Globus pallidus (tissue), 1 donor: ENCODE measurements at regions not wholly inside any gene's neighbourhood (a gene's known extent, or its start where the extent isn't known, plus 50 kb on each side); places are given as distances from the start of the nearest gene placed in this dataset.
A peak's percentile ranks its signal among the peaks of the same experiment; 100 is the strongest.
"Not testable (repeated sequence)": the region's sequence is repeated elsewhere in the genome, so short reads cannot be mapped to it uniquely, and the experiment has no call there.

Source experiments
- DNase-seq: peaks from one replicate; pipeline ENCODE4 v3.0.0-alpha.2; 2015; ENCODE audit warnings: low spot score

DNA sequence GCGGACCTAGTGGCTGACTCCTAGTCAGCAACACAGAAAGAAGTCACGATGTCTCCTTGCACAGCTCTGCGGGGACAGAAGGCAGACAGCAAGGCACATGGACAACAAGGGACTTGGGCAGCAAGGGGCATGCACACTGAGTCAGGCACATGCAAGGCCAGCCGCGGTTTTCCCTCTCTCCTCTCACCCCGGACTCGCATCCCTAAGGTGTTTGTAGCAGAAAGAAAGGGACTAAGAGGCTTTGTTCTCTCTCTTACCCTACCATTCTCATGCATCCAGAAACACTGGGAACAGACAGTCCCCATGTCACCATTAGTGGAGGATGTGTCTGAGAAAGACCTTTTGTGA is 193.3 kb upstream of the PHF14 start:
- DNase-seq = no peak

DNA sequence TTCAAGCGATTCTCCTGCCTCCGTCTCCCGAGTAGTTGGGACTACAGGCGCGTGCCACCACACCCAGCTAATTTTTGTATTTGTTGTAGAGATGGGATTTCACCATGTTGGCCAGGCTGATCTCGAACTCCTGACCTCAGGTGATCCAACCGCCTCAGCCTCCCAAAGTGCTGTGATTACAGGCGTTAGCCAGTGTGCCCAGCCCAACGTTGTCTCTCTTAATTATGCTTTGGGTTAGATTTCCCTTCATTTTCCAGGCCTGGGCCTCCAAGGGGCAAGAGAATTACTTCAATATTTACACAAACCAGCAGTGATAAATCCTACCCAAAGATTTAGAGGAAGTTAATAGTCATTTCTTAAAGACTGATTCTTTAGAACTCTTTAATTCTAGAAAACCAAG is 186.7 kb upstream of the PHF14 start:
- DNase-seq = not testable (repeated sequence)

GRCh38 chr7:10789170-10789569 is 184.5 kb upstream of the PHF14 start:
- DNase-seq = no peak

- no peak for DNase-seq
Observed at GRCh38 chr7:10790910-10791309, 182.8 kb upstream of the PHF14 start.

DNA sequence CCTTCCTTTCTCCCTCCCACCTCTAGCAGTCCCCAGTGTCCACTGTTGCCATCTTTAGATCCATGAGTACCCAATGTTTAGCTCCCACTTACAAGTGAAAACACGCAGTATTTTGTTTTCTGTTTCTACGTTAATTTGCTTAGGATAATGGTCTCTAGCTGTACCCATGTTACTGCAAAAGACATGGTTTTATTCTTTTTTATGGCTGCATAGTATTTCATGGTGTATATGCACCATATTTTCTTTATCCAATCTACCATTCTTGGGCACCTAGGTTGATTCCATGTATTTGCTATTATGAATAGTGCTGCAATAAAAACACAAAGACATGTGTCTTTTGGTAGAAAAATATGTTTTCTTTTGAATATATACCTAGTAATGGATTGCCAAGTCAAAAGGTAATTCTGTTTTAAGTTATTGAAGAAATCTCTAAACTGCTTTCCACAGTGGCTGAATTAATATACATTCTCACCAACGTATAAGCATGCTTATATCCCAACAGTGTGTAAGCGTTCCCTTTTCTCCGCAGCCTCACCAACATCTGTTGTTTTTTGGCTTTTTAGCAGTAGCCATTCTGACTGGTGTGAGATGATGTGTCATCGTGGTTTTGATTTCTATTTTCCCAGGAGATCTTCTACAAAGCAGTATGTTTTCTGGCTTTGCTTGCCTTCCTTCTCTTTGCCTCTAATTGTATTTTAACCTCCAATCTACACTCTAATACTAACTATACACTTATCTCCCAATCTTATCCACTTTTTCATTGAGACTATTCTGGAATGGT is 179.5 kb upstream of the PHF14 start:
- no peak for DNase-seq

DNA sequence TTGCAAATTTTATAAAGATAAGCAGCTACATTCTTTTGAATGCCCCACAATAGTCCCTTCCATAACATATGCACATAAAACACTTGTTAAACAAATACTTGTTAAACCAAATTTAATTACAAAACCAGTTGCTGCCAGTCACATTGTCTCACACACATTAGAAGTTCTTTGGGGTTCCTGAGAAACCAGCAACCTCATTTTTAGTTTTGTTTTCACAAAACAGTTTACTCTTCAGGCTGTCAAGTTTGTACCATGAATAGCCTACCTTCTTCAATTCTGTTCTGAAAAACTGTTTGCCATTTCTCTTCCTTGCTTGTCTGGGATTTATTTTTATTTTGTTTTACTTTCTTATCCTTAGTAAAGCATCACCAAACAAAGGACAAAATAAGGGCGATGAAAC is 176.5 kb upstream of the PHF14 start:
- no peak for DNase-seq

GRCh38 chr7:10798044-10798443 is 175.6 kb upstream of the PHF14 start:
- DNase-seq = no peak

GRCh38 chr7:10799475-10799874 is 174.2 kb upstream of the PHF14 start:
- DNase-seq = no peak

- no peak for DNase-seq
Observed at GRCh38 chr7:10802011-10802410, 171.7 kb upstream of the PHF14 start.

- DNase-seq = no peak
Observed at GRCh38 chr7:10802526-10802925, 171.1 kb upstream of the PHF14 start.

DNA sequence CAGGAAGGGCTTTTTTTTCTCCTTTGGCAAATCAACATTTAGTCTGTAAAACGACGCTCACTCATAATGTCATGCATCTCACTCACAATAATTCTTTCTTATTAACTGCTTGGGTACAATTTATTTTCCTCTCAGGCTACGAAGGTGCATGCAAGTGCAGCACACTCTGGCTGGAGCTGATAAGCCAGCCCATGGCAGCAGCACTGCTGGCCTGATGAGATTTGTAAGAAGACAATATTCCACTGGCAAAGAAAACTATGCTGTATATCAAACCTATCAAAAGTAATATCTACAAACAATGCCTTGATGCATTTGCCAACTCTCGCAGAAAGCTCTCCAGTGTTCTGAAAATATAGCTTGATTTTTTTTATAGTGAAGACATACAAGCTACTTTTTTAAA is 170.0 kb upstream of the PHF14 start:
- no peak for DNase-seq

DNA sequence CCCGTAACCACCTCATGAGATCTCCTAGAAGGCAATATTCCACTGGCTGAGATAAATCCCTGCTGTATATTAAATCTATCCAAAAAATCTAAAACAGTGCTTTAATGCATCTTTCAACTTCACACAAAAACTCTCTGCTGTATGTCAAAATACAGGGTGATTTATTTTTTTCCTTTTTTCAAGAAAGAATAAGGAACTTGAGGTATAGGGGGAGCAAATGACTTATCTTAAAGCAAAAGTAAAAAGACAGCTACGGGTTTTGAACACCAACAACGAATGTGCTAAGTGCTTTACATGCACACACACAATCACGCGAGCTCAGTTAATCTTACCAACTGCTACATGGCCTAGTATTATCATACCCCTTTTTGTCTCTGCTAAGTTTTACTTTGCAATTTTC is 168.9 kb upstream of the PHF14 start:
- no peak for DNase-seq

DNA sequence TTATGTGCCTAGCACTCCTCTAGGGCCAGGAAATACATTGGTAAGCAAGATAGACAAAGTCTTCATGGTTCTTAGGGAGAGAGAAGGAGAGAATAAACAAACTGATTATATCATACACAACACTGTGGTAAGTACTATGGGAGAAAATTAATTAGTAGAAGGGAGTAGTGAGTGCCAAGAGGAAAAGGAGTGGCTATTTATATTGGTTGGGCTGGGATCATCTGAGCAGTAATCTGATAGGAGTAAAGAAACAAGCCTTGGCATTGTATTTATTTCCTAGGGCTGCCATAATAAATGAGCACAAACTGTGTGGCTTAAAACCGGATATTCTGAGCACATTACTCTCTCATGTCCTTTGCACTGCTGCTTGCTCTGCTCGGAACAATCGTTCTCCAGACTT is 158.1 kb upstream of the PHF14 start:
- no peak for DNase-seq

DNA sequence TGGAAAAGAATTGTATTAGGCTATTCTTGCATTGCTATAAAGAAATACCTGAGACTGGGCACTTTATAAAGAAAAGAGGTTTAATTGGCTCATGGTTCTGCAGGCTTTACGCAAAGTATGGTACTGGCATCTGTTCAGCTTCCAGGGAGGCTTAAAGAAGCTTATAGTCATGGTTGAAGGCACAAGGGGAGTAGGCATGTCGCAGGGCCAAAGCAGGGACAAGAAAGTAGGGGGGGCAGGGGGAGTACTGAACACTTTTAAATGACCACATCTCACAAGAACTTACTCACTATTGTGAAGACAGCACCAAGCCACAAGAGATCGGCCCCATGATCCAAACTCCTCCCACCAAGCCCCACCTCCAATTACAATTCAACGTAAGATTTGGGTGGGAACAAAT is 152.5 kb upstream of the PHF14 start:
- DNase-seq = no peak

DNA sequence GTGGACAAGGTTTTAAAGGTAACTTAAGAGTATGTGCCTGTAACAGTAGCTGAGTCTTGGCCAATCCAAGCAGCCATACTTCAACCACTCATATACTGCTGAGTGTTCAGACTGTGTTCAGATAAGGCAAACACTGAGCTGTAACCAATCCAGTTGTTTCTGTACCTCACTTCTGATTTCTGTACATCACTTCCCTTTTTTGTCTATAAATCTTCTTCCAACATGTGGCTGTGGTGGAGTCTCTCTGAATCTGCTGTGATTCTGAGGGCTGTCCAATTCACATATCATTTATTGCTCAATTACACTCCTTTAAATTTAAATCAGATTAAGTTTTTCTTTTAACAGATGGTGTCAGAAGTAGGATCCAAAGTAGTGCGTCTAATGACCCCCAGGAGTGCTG is 149.5 kb upstream of the PHF14 start:
- DNase-seq = no peak

GRCh38 chr7:10838228-10838627 is 135.4 kb upstream of the PHF14 start:
- no peak for DNase-seq

GRCh38 chr7:10845225-10845624 is 128.4 kb upstream of the PHF14 start:
- no peak for DNase-seq

DNA sequence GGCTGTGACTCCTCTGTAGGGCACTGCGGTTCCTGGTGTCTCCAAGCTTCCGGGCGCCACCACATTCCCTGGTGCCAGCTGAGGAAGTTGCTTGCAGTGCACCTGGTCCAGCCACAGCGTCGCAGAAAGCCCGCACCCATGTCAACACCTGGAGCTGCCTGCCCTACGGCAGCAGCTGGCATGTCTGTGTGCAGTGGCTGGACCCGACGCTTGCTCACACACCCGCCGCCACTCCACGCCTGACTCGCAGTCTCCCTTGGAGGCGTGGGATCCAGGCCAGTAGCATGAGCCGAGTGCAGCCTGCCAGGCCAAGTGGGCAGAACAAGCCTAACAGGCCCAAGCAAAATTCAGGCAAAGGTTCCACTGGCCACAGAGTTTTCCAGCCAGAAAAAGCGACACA is 118.1 kb upstream of the PHF14 start:
- no peak for DNase-seq

DNA sequence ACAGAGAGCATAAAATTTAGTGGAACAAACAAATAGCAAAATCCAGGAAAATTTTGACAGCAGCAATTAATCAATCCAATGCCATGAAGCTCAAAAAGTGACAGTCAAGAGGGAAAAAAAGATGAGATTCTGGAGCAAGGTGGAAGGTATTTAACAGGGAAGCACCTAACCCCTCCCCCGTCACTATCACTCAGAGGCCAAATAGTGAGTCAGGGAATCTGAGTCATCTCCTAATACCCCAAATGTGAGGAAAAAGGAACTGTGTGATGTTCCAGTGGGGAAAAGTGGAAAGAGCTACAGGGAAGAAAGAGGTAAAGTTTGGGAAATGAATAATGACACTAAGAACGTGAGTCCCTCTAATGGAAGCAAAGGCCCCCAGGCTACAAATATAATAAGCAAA is 113.2 kb upstream of the PHF14 start:
- DNase-seq = no peak

DNA sequence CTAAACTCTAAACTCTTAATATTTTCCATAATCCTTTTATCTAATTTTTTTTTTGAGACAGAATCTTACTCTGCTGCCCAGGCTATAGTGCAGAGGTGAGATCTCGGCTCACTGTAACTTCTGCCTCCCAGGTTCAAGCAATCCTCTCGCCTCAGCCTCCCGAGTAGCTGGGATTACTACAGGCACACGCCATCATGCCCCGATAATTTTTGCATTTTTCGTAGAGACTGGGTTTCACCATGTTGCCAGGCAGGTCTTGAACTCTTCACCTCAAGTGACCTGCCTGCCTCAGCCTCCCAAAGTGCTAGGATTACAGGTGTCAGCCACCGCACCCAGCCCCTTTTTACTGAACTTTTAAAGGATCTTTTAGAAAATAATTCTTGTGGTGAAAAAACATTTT is 110.2 kb upstream of the PHF14 start:
- no peak for DNase-seq

- DNase-seq = no peak
Observed at GRCh38 chr7:10874666-10875065, 99.0 kb upstream of the PHF14 start.

DNA sequence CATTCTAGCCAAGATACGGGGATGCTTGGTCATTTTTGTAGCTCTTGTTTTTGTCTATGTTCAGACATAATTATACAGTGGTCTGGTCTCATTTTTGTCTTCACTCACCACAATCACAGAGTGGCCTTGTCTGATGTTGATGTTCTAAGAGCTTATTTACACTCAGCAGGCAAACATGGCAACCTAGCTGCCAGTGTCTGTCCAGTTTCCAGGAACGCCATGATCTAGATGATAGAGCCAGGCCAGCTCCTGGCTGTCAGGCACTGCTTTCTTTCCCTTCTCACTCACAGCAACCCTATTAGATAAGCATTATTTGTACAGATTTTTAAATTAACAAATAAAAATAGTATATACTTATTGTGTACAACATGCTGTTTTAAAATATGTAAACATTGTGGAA is 98.6 kb upstream of the PHF14 start:
- DNase-seq = no peak

GRCh38 chr7:10888861-10889260 is 84.8 kb upstream of the PHF14 start:
- DNase-seq = no peak

- peak; percentile 50 for DNase-seq
Observed at GRCh38 chr7:10889266-10889898, 84.3 kb upstream of the PHF14 start.
